ENCODE measurements at regions not wholly inside any gene's neighbourhood (a gene's known extent, or its start where the extent isn't known, plus 50 kb on each side); places are given as distances from the start of the nearest gene placed in this dataset.
"Not testable (repeated sequence)": the region's sequence is repeated elsewhere in the genome, so short reads cannot be mapped to it uniquely, and the experiment has no call there.

DNA sequence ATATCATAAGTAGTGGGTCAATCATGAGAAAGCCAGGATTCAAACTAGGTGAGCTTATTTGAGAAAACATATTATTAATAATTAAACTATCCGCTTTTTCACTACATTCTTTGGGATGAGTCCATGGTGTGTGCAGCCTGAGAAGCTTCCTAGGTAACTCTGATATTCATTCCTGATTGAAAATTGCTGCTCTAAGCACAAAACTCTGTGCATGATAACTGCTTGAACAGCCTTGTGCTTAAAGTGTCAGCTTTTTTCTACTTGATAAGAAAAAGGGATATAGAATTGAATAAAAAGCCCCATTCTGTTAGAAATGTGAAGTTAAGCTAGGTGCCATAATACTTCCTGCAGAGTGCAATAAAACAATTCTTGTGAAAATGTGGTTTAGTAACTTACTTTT lies 343.5 kb upstream of the LUZP2 start:
- ATAC-seq (replicated peaks in 6 of 8) = no peak

DNA sequence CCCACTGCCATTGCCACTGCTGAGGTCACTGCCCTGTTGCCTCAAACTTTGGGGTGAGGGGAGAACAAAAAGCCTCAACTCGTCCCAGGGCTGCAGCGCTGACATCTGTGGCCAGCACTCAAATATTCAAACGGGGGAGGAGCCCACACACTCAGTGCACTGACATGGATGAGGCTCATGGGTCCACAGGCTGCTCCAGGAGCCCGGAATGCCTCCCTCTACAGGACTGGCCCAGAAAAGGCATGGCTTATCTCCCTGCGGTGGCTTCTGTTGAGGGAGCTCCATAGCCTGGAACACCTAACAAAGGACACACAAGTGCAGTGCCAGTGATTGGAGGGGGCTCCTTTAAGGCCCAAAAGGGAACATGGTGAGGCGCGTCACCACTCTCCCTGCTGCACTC lies 341.1 kb upstream of the LUZP2 start:
- 10 to 100% (median 86%) methylated on average over 1 to 4 of the region's 7 CpGs; no CpG with 5 or more reads in 5 of the 10 experiments for WGBS, 10 experiments
- ATAC-seq (replicated peaks in 6 of 8) = peak in 1 of 8 experiments; percentile 38
- in situ Hi-C loops (cut with MboI; ENCODE audit: low pct_unique_long_range_greater_than_20kb in 2 of 9, low sequenced_read_pairs in 9 of 9, unreplicated experiment in 9 of 9) = no loop called here

More for the DNA sequence above, 343.5 kb upstream of the LUZP2 start:
- in situ Hi-C loops (cut with MboI; ENCODE audit: low pct_unique_long_range_greater_than_20kb in 2 of 9, low sequenced_read_pairs in 9 of 9, unreplicated experiment in 9 of 9) = no loop called here
- Histone ChIP-seq H3K4me1 (replicated peaks in 1 of 2) (no peaks in the 10 kb centered on the region), H3K4me3 (no peak overlapping the region), H3K27ac (no peak overlapping the region)
- WGBS, 10 experiments = 88 to 100% (median 100%) methylated on average over 1 of the region's 1 CpG; no CpG with 5 or more reads in 3 of the 10 experiments

DNA sequence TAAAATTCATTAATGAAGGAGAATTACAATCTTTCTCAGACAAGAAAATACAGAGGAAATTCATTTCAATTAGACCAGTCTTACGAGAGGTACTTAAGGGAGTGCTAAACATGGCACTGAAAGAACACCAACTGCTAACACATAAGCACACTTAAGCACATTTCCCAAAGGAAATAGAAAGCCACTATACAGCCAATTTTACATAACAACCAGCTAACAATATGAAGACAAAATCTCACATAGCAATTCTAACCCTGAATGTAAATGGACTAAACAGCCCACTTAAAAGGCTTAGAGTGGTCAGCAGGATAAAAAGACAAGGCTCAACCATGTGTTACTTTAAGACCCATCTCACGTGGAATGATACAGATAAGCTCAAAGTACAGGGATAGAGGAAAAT lies 339.5 kb upstream of the LUZP2 start:
- Histone ChIP-seq H3K4me3 (no peak overlapping the region), H3K27ac (no peak overlapping the region), H3K4me1 (replicated peaks in 1 of 2) (no peaks in the 10 kb centered on the region)
- in situ Hi-C loops (cut with MboI; ENCODE audit: low pct_unique_long_range_greater_than_20kb in 2 of 9, low sequenced_read_pairs in 9 of 9, unreplicated experiment in 9 of 9) = no loop called here
- 0 to 83% (median 47%) methylated on average over 1 to 2 of the region's 2 CpGs; no CpG with 5 or more reads in 1 of the 10 experiments for WGBS, 10 experiments
- no peak for ATAC-seq (replicated peaks in 6 of 8)

More for the DNA sequence above, 341.1 kb upstream of the LUZP2 start:
- H3K27ac ChIP-seq = no peak overlapping the region
- no peak overlapping the region for H3K4me3 ChIP-seq
- H3K4me1 ChIP-seq (replicated peaks in 1 of 2) = no peaks in the 10 kb centered on the region

DNA sequence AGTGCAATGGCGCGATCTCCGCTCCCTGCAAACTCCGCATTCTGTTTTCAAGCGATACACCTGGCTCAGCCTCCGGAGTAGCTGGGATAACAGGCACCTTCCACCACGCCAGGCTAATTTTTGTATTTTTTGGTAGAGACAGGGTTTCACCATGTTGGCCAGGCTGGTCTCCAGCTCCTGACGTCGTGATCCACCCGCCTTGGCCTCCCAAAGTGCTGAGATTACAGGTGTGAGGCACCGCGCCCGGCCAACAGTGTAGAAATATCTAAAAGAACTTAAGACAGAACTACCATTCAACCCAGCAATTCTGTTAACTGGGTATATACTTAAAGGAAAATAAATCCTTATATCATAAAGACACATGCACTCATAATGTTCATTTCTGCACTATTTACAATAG lies 335.3 kb upstream of the LUZP2 start:
- in situ Hi-C loops (cut with MboI; ENCODE audit: low pct_unique_long_range_greater_than_20kb in 2 of 9, low sequenced_read_pairs in 9 of 9, unreplicated experiment in 9 of 9) = no loop called here

GRCh38 chr11:24163146-24163545 lies 333.7 kb upstream of the LUZP2 start:
- ATAC-seq (replicated peaks in 6 of 8) = no peak
- in situ Hi-C loops (cut with MboI; ENCODE audit: low pct_unique_long_range_greater_than_20kb in 2 of 9, low sequenced_read_pairs in 9 of 9, unreplicated experiment in 9 of 9) = no loop called here
- H3K27ac ChIP-seq = no peak overlapping the region
- no peak overlapping the region for H3K4me3 ChIP-seq
- peaks cover 0 to 2% of the 10 kb centered on the region in 2 donors for H3K4me1 ChIP-seq (replicated peaks in 1 of 2)
- 55 to 100% (median 91%) methylated on average over 1 to 3 of the region's 3 CpGs; no CpG with 5 or more reads in 1 of the 10 experiments for WGBS, 10 experiments

More for the DNA sequence above, 335.3 kb upstream of the LUZP2 start:
- H3K4me3 ChIP-seq = no peak overlapping the region
- H3K27ac ChIP-seq = no peak overlapping the region
- ATAC-seq (replicated peaks in 6 of 8) = no peak
- H3K4me1 ChIP-seq (replicated peaks in 1 of 2) = peaks cover 0 to 2% of the 10 kb centered on the region in 2 donors
- 74 to 100% (median 95%) methylated on average over 2 to 10 of the region's 13 CpGs; no CpG with 5 or more reads in 1 of the 10 experiments for WGBS, 10 experiments

DNA sequence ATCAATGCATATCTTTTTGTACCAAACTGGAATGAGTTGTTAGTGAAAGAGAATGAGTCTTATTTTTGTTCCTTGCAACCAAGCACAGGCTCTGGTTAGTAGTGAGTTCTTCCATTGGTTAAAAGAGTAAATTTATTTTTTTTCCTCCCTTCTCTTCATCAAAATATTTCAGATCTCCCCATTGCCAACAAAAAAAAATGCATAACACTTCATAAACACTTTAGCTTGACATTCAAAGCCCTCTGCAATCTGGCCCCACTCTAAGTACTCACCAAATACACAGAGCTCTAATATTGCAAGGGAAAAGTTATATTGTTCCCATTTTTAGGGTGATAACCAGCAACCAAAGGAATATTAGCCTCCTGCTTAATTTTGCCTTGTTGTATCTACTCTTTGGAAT lies 333.0 kb upstream of the LUZP2 start:
- in situ Hi-C loops (cut with MboI; ENCODE audit: low pct_unique_long_range_greater_than_20kb in 2 of 9, low sequenced_read_pairs in 9 of 9, unreplicated experiment in 9 of 9) = no loop called here
- Histone ChIP-seq H3K4me1 (replicated peaks in 1 of 2) (peaks cover 0 to 2% of the 10 kb centered on the region in 2 donors), H3K4me3 (no peak overlapping the region), H3K27ac (no peak overlapping the region)
- no peak for ATAC-seq (replicated peaks in 6 of 8)

DNA sequence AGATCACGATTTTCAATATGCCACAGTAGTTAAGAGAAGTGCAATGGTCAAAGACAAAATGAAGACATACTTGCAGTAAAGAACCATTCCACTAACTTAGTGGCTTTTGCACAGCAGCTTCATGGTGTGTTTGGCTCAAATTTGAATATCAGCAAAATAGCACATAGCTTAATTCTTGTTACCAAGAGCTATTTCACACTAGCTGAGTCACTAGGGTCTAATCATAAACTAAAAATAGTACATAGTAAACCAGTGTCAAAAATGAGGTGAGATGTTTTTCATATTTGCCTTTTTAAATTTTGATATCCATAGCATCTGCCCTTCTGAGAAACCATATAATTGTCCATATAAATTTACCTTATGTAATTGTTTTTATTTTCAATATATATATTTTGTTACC lies 325.0 kb upstream of the LUZP2 start:
- no peaks in the 10 kb centered on the region for H3K4me1 ChIP-seq (replicated peaks in 1 of 2)
- in situ Hi-C loops (cut with MboI; ENCODE audit: low pct_unique_long_range_greater_than_20kb in 2 of 9, low sequenced_read_pairs in 9 of 9, unreplicated experiment in 9 of 9) = no loop called here
- WGBS, 10 experiments = 11 to 100% (median 63%) methylated on average over 1 of the region's 1 CpG; no CpG with 5 or more reads in 3 of the 10 experiments
- H3K4me3 ChIP-seq = no peak overlapping the region
- no peak for ATAC-seq (replicated peaks in 6 of 8)
- no peak overlapping the region for H3K27ac ChIP-seq

GRCh38 chr11:24181395-24182047 lies 315.3 kb upstream of the LUZP2 start:
- Histone ChIP-seq H3K27ac (no peak overlapping the region), H3K4me3 (no peak overlapping the region), H3K4me1 (replicated peaks in 1 of 2) (no peaks in the 10 kb centered on the region)
- ATAC-seq (replicated peaks in 6 of 8) = no peak
- in situ Hi-C loops (cut with MboI; ENCODE audit: low pct_unique_long_range_greater_than_20kb in 2 of 9, low sequenced_read_pairs in 9 of 9, unreplicated experiment in 9 of 9) = no loop called here
- 30 to 100% (median 73%) methylated on average over 1 to 5 of the region's 6 CpGs for WGBS, 10 experiments

- no CpG with 5 or more reads among the region's 2 CpGs for WGBS, 10 experiments
- in situ Hi-C loops (cut with MboI; ENCODE audit: low pct_unique_long_range_greater_than_20kb in 2 of 9, low sequenced_read_pairs in 9 of 9, unreplicated experiment in 9 of 9); H3K27ac ChIP-seq; ATAC-seq (replicated peaks in 6 of 8); H3K4me3 ChIP-seq; H3K4me1 ChIP-seq (replicated peaks in 1 of 2): not testable (repeated sequence)
These were observed 311.3 kb upstream of the LUZP2 start for GRCh38 chr11:24185535-24185934.

GRCh38 chr11:24196733-24197132 lies 300.1 kb upstream of the LUZP2 start:
- ATAC-seq (replicated peaks in 6 of 8) = no peak
- Histone ChIP-seq H3K27ac (no peak overlapping the region), H3K4me1 (replicated peaks in 1 of 2) (peaks cover 0 to 2% of the 10 kb centered on the region in 2 donors), H3K4me3 (no peak overlapping the region)
- in situ Hi-C loops (cut with MboI; ENCODE audit: low pct_unique_long_range_greater_than_20kb in 2 of 9, low sequenced_read_pairs in 9 of 9, unreplicated experiment in 9 of 9) = no loop called here
- 0 to 96% (median 83%) methylated on average over 1 to 2 of the region's 2 CpGs; no CpG with 5 or more reads in 1 of the 10 experiments for WGBS, 10 experiments

- WGBS, 10 experiments = 52 to 100% (median 93%) methylated on average over 1 to 5 of the region's 5 CpGs
- H3K4me3 ChIP-seq = no peak overlapping the region
- peak in 1 of 8 experiments; percentile 70 for ATAC-seq (replicated peaks in 6 of 8)
- peaks cover 0 to 2% of the 10 kb centered on the region in 2 donors for H3K4me1 ChIP-seq (replicated peaks in 1 of 2)
- in situ Hi-C loops (cut with MboI; ENCODE audit: low pct_unique_long_range_greater_than_20kb in 2 of 9, low sequenced_read_pairs in 9 of 9, unreplicated experiment in 9 of 9) = no loop called here
- H3K27ac ChIP-seq = no peak overlapping the region
These were observed 298.4 kb upstream of the LUZP2 start for GRCh38 chr11:24198481-24198880.

GRCh38 chr11:24199461-24199860 lies 297.4 kb upstream of the LUZP2 start:
- Histone ChIP-seq H3K4me1 (replicated peaks in 1 of 2) (peaks cover 0 to 2% of the 10 kb centered on the region in 2 donors), H3K4me3 (no peak overlapping the region), H3K27ac (no peak overlapping the region)
- peak in 3 of 8 experiments; percentile 65 to 91 (median 67) for ATAC-seq (replicated peaks in 6 of 8)
- in situ Hi-C loops (cut with MboI; ENCODE audit: low pct_unique_long_range_greater_than_20kb in 2 of 9, low sequenced_read_pairs in 9 of 9, unreplicated experiment in 9 of 9) = no loop called here
- 0 to 100% (median 60%) methylated on average over 1 of the region's 1 CpG; no CpG with 5 or more reads in 2 of the 10 experiments for WGBS, 10 experiments

DNA sequence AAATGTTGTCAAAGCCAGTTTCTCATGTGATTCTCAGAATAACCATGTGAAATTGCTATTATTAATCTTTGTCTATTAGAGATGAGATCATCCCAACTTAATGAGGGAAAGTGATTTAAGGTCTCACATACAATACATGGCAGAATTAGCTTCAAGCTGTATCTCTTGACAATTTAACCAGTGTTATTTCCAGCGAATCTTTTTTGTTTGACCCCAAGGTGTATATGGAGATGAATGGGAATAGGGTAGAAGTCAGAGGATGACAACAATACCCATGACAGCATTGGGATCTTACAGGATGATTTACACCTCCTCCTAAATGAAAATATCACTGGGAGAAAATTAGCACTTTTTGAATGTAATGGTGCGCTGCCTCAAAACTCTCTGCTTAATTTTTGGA lies 290.8 kb upstream of the LUZP2 start:
- WGBS, 10 experiments = 21 to 71% (median 40%) methylated on average over 1 to 2 of the region's 2 CpGs; no CpG with 5 or more reads in 1 of the 10 experiments

GRCh38 chr11:24206511-24206910 lies 290.3 kb upstream of the LUZP2 start:
- in situ Hi-C loops (cut with MboI; ENCODE audit: low pct_unique_long_range_greater_than_20kb in 2 of 9, low sequenced_read_pairs in 9 of 9, unreplicated experiment in 9 of 9) = no loop called here
- H3K4me3 ChIP-seq = no peak overlapping the region
- H3K27ac ChIP-seq = peak overlapping the region in 1 of 2 donors; percentile 2
- peaks cover 5 to 18% of the 10 kb centered on the region in 2 donors for H3K4me1 ChIP-seq (replicated peaks in 1 of 2)
- ATAC-seq (replicated peaks in 6 of 8) = peak in 4 of 8 experiments; percentile 31 to 52 (median 46)
- WGBS, 10 experiments = 0 to 100% (median 60%) methylated on average over 1 of the region's 1 CpG; no CpG with 5 or more reads in 1 of the 10 experiments

More for the DNA sequence above, 290.8 kb upstream of the LUZP2 start:
- in situ Hi-C loops (cut with MboI; ENCODE audit: low pct_unique_long_range_greater_than_20kb in 2 of 9, low sequenced_read_pairs in 9 of 9, unreplicated experiment in 9 of 9) = no loop called here
- peak in 5 of 8 experiments; percentile 98 to 100 (median 99) for ATAC-seq (replicated peaks in 6 of 8)
- Histone ChIP-seq H3K4me3 (no peak overlapping the region), H3K4me1 (replicated peaks in 1 of 2) (peaks cover 5 to 18% of the 10 kb centered on the region in 2 donors), H3K27ac (peak overlapping the region in 1 of 2 donors; percentile 2)

Measured in motor neuron (in vitro differentiated cells).